ENCODE measurements at regions not wholly inside any gene's neighbourhood (a gene's known extent, or its start where the extent isn't known, plus 50 kb on each side); places are given as distances from the start of the nearest gene placed in this dataset.

GRCh38 chr4:130568746-130569145 lies 1472.8 kb downstream of the C4orf33 start:
- Mint-ChIP-seq H3K27ac (no peak overlapping the region), H3K4me3 (no peak overlapping the region), H3K36me3 (no peaks in the 10 kb centered on the region), H3K27me3 (no peaks in the 10 kb centered on the region), H3K9me3 (peaks cover 1 to 8% (median 3%) of the 10 kb centered on the region in 3 donors), H3K4me1 (no peaks in the 10 kb centered on the region)

DNA sequence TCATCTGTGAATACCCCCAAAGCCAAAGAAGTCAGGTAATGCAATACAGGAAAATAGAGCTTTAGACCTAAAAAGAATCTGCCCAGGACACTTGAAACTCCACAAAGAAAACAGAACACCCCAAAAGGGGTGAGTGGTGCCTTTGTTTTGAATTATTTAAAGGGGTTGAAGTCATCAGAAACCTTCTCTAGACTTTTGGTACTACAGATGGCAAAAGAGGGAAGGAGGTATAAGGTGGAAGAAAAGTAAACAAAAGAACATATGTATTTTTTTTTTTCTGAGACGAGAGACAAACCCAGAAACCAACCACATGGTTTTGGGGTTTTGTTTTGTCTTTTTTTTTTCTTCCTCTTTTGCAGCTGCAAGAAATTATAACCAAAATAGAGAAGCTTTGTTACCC lies 1477.8 kb downstream of the C4orf33 start:
- Mint-ChIP-seq H3K27me3 (no peaks in the 10 kb centered on the region), H3K9me3 (peaks cover 1 to 8% (median 8%) of the 10 kb centered on the region in 3 donors), H3K27ac (no peak overlapping the region), H3K4me3 (no peak overlapping the region), H3K36me3 (no peaks in the 10 kb centered on the region), H3K4me1 (no peaks in the 10 kb centered on the region)

DNA sequence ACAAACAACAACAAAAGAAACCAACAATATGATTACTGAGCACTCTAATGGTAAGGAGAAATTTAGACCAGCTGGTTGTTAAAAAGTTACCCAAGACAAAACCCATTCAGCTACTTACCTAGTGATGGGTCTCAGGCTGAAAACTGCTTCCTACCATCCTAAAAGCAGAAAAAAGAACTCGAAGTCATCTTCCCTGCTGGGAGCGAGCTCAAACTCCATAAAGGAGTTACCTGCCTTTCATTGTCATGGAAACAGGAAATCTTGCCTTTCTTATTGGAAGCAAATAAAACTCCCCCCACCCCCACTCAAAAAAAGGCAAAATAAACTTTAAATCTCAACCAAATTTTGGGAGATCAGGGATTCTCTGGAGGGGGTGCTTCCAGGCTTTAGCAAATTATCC lies 1478.3 kb downstream of the C4orf33 start:
- no peak overlapping the region for H3K4me3 Mint-ChIP-seq
- no peak overlapping the region for H3K27ac Mint-ChIP-seq
- H3K4me1 Mint-ChIP-seq: no peaks in the 10 kb centered on the region
- H3K27me3 Mint-ChIP-seq: no peaks in the 10 kb centered on the region
- H3K36me3 Mint-ChIP-seq: no peaks in the 10 kb centered on the region
- peaks cover 1 to 8% (median 8%) of the 10 kb centered on the region in 3 donors for H3K9me3 Mint-ChIP-seq

DNA sequence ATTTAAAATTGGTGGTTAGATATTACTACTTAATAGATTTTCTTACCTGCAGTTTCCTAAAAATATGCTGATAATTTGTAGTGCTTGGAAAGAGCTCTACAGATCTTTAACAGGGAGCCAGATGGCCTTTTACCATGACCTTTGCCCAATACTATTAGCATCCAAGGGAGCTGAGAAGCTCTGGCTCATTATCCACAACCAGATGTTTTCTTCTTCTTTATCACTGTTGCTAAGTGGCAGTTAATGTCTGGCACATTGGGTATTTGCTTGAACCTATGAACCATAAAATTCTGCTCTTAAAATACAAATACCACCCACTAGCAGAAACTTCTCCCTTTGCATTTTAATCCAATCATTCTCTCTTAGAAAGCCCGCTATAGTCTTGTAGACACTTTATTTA lies 1480.3 kb downstream of the C4orf33 start:
- no peaks in the 10 kb centered on the region for H3K36me3 Mint-ChIP-seq
- H3K9me3 Mint-ChIP-seq: peaks cover 0 to 11% (median 8%) of the 10 kb centered on the region in 3 donors
- H3K4me1 Mint-ChIP-seq: no peaks in the 10 kb centered on the region
- no peak overlapping the region for H3K4me3 Mint-ChIP-seq
- no peak overlapping the region for H3K27ac Mint-ChIP-seq
- no peaks in the 10 kb centered on the region for H3K27me3 Mint-ChIP-seq

GRCh38 chr4:130591091-130591490 lies 1495.1 kb downstream of the C4orf33 start:
- no peak overlapping the region for H3K27ac Mint-ChIP-seq
- no peak overlapping the region for H3K4me3 Mint-ChIP-seq
- H3K27me3 Mint-ChIP-seq: no peaks in the 10 kb centered on the region
- H3K9me3 Mint-ChIP-seq: peaks cover 0 to 4% (median 3%) of the 10 kb centered on the region in 3 donors
- H3K36me3 Mint-ChIP-seq: no peaks in the 10 kb centered on the region
- no peaks in the 10 kb centered on the region for H3K4me1 Mint-ChIP-seq

DNA sequence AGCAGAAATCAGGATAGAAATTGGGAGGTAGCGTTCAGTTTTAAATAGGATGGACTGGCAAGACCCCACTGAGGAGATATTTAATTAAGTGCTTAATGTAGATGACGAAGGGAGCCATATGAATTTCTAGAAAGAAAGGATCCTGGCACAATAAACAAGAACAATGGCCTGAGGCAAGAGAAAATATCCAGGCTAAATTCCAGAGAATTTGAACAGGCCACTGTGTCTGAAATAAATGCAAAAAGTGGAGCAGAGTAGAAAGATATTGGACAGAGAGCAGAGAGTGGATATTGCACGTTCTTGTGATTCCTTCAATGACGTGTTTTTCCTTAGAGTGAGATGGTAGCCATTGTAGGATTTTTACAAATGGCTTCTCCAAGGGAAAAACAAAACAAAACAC lies 1504.8 kb downstream of the C4orf33 start:
- Mint-ChIP-seq H3K36me3 (no peaks in the 10 kb centered on the region), H3K4me3 (no peak overlapping the region)

DNA sequence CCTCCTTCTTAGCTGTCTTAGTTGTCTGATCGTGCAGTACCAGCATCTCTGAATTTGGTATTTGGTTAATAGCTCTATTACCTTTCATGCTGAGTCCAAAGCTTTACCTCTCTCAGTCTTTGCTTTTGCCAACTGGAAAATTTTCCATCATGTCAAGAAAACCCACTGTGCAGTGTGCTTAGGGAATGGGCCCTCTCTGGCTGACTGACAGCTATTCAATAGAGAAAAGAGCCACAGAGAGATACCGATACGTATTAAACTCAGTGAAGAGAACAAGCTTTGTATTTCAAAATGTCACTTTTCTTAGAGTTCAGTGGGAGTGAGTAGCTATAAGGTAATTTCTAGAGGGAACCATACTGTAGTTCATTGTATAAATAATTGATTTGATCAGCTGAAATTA lies 1507.1 kb downstream of the C4orf33 start:
- no peak overlapping the region for H3K27ac Mint-ChIP-seq
- H3K36me3 Mint-ChIP-seq: no peaks in the 10 kb centered on the region

More for the DNA sequence above, 1504.8 kb downstream of the C4orf33 start:
- Mint-ChIP-seq H3K9me3 (peaks cover 0 to 12% (median 1%) of the 10 kb centered on the region in 3 donors), H3K27me3 (no peaks in the 10 kb centered on the region), H3K4me1 (no peaks in the 10 kb centered on the region), H3K27ac (no peak overlapping the region)

DNA sequence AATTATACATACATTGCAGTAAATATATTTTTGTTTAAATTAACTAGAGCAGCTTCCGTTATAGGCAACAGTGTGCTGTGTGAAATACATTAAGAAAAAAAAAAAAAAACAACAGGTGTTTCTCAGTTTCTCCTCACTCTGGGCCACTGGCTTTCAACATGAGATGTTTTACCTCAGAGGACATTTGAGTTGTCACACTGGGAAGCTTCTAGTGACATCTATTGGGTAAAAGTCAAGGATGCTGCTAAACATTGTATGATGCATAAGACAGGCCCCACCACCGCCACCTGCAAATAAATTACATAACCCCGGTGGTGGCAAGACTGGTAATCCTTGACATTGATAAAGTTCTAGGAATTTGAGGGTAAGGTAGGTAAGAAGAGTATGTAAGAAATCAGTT lies 1512.2 kb downstream of the C4orf33 start:
- Mint-ChIP-seq H3K27ac (no peak overlapping the region), H3K36me3 (no peaks in the 10 kb centered on the region), H3K9me3 (peaks cover 0 to 2% (median 2%) of the 10 kb centered on the region in 3 donors), H3K4me3 (no peak overlapping the region), H3K27me3 (no peaks in the 10 kb centered on the region), H3K4me1 (no peaks in the 10 kb centered on the region)

More for the DNA sequence above, 1507.1 kb downstream of the C4orf33 start:
- Mint-ChIP-seq H3K4me1 (no peaks in the 10 kb centered on the region), H3K27me3 (no peaks in the 10 kb centered on the region), H3K4me3 (no peak overlapping the region), H3K9me3 (peaks cover 0 to 2% (median 2%) of the 10 kb centered on the region in 3 donors)

- H3K27ac Mint-ChIP-seq: no peak overlapping the region
- H3K27me3 Mint-ChIP-seq: no peaks in the 10 kb centered on the region
- peaks cover 0 to 3% (median 0%) of the 10 kb centered on the region in 3 donors for H3K9me3 Mint-ChIP-seq
- H3K4me1 Mint-ChIP-seq: no peaks in the 10 kb centered on the region
- no peak overlapping the region for H3K4me3 Mint-ChIP-seq
- peaks cover 2% of the 10 kb centered on the region for H3K36me3 Mint-ChIP-seq
These were observed 1532.6 kb downstream of the C4orf33 start for GRCh38 chr4:130628531-130628930.

- Mint-ChIP-seq H3K9me3 (peaks cover 0 to 13% (median 6%) of the 10 kb centered on the region in 3 donors), H3K27me3 (no peaks in the 10 kb centered on the region), H3K4me1 (no peaks in the 10 kb centered on the region), H3K4me3 (no peak overlapping the region), H3K27ac (no peak overlapping the region), H3K36me3 (peaks cover 2% of the 10 kb centered on the region)
These were observed 1537.0 kb downstream of the C4orf33 start for GRCh38 chr4:130632731-130633604.

- no peaks in the 10 kb centered on the region for H3K27me3 Mint-ChIP-seq
- H3K27ac Mint-ChIP-seq: no peak overlapping the region
- H3K9me3 Mint-ChIP-seq: peaks cover 0 to 13% (median 6%) of the 10 kb centered on the region in 3 donors
- no peaks in the 10 kb centered on the region for H3K4me1 Mint-ChIP-seq
- H3K36me3 Mint-ChIP-seq: peaks cover 2% of the 10 kb centered on the region
- H3K4me3 Mint-ChIP-seq: no peak overlapping the region
These were observed 1540.5 kb downstream of the C4orf33 start for GRCh38 chr4:130636486-130636885.

GRCh38 chr4:130640592-130640991 lies 1544.6 kb downstream of the C4orf33 start:
- H3K27ac Mint-ChIP-seq: no peak overlapping the region
- H3K4me3 Mint-ChIP-seq: no peak overlapping the region
- no peaks in the 10 kb centered on the region for H3K4me1 Mint-ChIP-seq
- no peaks in the 10 kb centered on the region for H3K36me3 Mint-ChIP-seq
- H3K27me3 Mint-ChIP-seq: no peaks in the 10 kb centered on the region
- peaks cover 0 to 3% (median 0%) of the 10 kb centered on the region in 3 donors for H3K9me3 Mint-ChIP-seq

DNA sequence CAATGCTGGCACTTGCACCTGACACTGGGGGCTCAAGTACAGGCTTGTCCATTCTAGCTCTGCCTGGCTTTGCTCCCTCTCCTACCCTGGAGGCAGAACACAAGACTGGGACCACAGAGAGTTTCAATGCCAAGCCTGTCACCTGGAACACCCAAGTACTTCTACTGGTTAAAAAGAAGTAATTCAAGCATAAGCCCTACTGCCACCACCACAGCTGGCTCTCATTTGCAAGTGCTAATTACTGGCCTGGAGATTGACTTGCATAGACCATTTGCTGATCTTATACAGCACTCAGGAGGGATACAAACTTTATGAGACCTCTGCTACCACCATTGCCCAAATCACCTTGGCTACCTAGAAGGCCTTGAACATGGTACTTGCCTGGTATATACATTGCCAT lies 1550.9 kb downstream of the C4orf33 start:
- Mint-ChIP-seq H3K27me3 (no peaks in the 10 kb centered on the region), H3K4me3 (no peak overlapping the region), H3K9me3 (peaks cover 0 to 7% (median 2%) of the 10 kb centered on the region in 3 donors), H3K27ac (no peak overlapping the region), H3K4me1 (no peaks in the 10 kb centered on the region), H3K36me3 (no peaks in the 10 kb centered on the region)

DNA sequence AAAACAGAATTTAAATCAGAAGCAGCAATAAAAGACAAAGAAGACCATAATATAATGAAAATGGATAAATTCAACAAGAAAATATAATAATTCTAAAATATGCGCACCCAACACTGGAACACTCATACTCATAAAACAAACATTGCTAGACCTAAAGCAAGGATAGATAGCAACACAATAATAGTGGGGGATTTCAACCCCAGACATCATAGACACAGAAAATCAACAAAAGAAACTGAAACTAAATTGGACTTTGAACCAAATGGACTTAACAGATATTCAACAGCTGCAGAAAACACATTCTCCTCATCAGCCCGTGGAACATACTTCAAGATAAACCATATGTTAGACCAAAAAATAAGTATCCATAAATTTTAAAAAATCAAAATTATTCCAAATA lies 1552.6 kb downstream of the C4orf33 start:
- Mint-ChIP-seq H3K27ac (no peak overlapping the region), H3K27me3 (no peaks in the 10 kb centered on the region), H3K36me3 (no peaks in the 10 kb centered on the region), H3K4me1 (no peaks in the 10 kb centered on the region), H3K9me3 (peaks cover 1 to 7% (median 6%) of the 10 kb centered on the region in 3 donors), H3K4me3 (no peak overlapping the region)

- Mint-ChIP-seq H3K9me3 (peaks cover 8 to 13% (median 10%) of the 10 kb centered on the region in 3 donors), H3K27me3 (no peaks in the 10 kb centered on the region), H3K27ac (no peak overlapping the region), H3K4me1 (no peaks in the 10 kb centered on the region), H3K4me3 (no peak overlapping the region), H3K36me3 (no peaks in the 10 kb centered on the region)
These were observed 1557.9 kb downstream of the C4orf33 start for GRCh38 chr4:130653842-130654241.

- Mint-ChIP-seq H3K4me1 (no peaks in the 10 kb centered on the region), H3K4me3 (no peak overlapping the region), H3K27ac (no peak overlapping the region), H3K27me3 (no peaks in the 10 kb centered on the region), H3K9me3 (peaks cover 1 to 5% (median 2%) of the 10 kb centered on the region in 3 donors), H3K36me3 (no peaks in the 10 kb centered on the region)
These were observed 1563.4 kb downstream of the C4orf33 start for GRCh38 chr4:130659320-130659719.

Data from IgD-negative memory B cell (primary cell).